ENCODE measurements at regions not wholly inside any gene's neighbourhood (a gene's known extent, or its start where the extent isn't known, plus 50 kb on each side); places are given as distances from the start of the nearest gene placed in this dataset.

DNA sequence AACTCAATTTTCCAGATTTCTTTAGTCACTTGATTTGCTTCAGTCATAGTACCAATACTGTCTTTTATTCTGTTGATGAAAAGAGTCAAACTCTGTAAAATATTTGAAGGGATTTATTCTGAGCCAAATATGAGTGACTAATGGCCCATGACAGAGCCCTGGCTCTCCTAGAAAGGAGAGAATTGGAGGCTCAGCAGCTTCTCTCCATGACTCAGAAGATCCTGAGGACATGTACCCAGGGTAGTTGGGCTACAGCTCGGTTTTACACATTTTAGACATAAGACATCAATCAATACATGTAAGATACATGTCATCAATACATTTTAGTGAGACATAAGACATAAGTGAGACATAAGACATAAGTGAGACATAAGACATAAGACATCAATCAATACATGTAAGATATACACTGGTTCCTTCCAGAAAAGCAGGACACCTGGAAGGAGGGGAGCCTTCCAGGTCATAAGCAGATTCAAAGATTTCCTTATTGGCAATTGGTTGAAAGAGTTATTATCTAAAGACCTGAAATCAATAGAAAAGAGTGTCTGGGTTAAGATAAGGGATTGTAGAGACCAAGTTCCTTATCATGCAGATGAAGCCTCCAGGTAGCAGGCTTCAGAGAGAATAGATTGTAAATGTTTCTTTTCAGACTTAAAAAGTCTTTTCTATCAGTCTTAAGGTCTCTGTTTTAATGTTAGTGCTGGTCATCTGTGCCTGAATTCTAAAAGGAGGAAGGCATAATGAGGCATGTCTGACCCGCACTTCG is 179.8 kb upstream of the RFC3 start:
- Histone ChIP-seq H3K4me1 (no peaks in the 10 kb centered on the region), H3K36me3 (ENCODE audit: control insufficient read depth, insufficient read depth, low read length) (no peaks in the 10 kb centered on the region), H3K79me2 (no peaks in the 10 kb centered on the region), H2AFZ (no peak overlapping the region), H3K4me3 (ENCODE audit: low read depth, low read length) (no peak overlapping the region), H3K27ac (no peak overlapping the region), H3K4me2 (ENCODE audit: low read length) (no peak overlapping the region), H3K9me3 (ENCODE audit: control insufficient read depth, low read length) (no peaks in the 10 kb centered on the region), H3K27me3 (ENCODE audit: control insufficient read depth, insufficient read depth, low read length) (no peaks in the 10 kb centered on the region), H3K9ac (no peak overlapping the region)
- TF ChIP-seq, protein P1, sequence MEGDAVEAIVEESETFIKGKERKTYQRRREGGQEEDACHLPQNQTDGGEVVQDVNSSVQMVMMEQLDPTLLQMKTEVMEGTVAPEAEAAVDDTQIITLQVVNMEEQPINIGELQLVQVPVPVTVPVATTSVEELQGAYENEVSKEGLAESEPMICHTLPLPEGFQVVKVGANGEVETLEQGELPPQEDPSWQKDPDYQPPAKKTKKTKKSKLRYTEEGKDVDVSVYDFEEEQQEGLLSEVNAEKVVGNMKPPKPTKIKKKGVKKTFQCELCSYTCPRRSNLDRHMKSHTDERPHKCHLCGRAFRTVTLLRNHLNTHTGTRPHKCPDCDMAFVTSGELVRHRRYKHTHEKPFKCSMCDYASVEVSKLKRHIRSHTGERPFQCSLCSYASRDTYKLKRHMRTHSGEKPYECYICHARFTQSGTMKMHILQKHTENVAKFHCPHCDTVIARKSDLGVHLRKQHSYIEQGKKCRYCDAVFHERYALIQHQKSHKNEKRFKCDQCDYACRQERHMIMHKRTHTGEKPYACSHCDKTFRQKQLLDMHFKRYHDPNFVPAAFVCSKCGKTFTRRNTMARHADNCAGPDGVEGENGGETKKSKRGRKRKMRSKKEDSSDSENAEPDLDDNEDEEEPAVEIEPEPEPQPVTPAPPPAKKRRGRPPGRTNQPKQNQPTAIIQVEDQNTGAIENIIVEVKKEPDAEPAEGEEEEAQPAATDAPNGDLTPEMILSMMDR (IDR thresholded peaks at IDR 0.05): no peak

DNA sequence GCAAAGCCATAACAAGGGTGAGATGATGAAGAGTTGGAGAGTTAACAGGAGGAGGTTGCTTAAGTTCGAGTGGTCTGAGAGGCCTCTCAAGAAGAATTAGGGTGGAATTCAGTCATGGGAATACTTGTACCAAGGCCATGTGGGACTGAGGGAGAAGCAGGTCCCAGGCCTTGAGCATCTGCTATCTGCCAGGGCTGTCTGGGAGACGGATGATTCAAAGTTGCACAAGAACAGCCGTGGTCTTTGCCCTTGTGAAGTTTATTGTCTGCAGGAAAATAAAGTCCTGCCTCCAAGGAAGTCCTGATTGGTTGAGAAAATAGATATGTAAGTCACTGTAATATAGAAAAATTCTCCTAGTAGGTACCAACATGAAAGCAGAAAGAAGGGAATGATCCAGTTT is 178.8 kb upstream of the RFC3 start:
- Histone ChIP-seq H3K79me2 (no peaks in the 10 kb centered on the region), H3K27me3 (ENCODE audit: control insufficient read depth, insufficient read depth, low read length) (no peaks in the 10 kb centered on the region), H3K27ac (no peak overlapping the region), H3K36me3 (ENCODE audit: control insufficient read depth, insufficient read depth, low read length) (no peaks in the 10 kb centered on the region), H3K4me1 (no peaks in the 10 kb centered on the region), H3K9ac (no peak overlapping the region), H3K9me3 (ENCODE audit: control insufficient read depth, low read length) (no peaks in the 10 kb centered on the region), H3K4me2 (ENCODE audit: low read length) (no peak overlapping the region), H3K4me3 (ENCODE audit: low read depth, low read length) (no peak overlapping the region), H2AFZ (no peak overlapping the region)
- TF ChIP-seq, protein P1 (IDR thresholded peaks at IDR 0.05): no peak

DNA sequence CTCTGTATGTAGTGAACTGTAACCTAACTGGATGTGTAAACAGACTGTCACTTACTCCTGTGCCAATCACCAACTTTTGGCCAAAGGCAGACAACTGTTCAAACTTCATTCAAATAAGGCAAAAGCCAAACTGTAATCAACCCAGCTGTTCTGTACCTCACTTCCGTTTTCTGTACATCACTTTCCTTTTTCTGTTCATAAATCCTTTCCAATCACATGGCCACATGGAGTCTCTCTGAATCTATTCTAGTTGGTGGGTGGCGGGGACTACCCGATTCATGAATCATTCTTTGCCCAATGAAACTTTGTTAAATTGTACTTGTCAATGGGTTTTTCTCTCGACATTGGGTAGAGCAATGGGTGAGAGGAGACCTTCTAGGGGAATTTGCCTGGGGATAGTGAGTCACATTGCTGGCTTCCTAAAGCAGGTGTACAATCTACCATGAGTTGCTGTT is 178.3 kb upstream of the RFC3 start:
- no peaks in the 10 kb centered on the region for H3K36me3 ChIP-seq (ENCODE audit: control insufficient read depth, insufficient read depth, low read length)
- no peak overlapping the region for H2AFZ ChIP-seq
- no peaks in the 10 kb centered on the region for H3K9me3 ChIP-seq (ENCODE audit: control insufficient read depth, low read length)
- H3K4me2 ChIP-seq (ENCODE audit: low read length): no peak overlapping the region
- no peak overlapping the region for H3K27ac ChIP-seq
- no peaks in the 10 kb centered on the region for H3K79me2 ChIP-seq
- TF ChIP-seq, protein P1 (IDR thresholded peaks at IDR 0.05): no peak
- no peak overlapping the region for H3K9ac ChIP-seq
- H3K4me3 ChIP-seq (ENCODE audit: low read depth, low read length): no peak overlapping the region
- H3K4me1 ChIP-seq: no peaks in the 10 kb centered on the region
- H3K27me3 ChIP-seq (ENCODE audit: control insufficient read depth, insufficient read depth, low read length): no peaks in the 10 kb centered on the region

DNA sequence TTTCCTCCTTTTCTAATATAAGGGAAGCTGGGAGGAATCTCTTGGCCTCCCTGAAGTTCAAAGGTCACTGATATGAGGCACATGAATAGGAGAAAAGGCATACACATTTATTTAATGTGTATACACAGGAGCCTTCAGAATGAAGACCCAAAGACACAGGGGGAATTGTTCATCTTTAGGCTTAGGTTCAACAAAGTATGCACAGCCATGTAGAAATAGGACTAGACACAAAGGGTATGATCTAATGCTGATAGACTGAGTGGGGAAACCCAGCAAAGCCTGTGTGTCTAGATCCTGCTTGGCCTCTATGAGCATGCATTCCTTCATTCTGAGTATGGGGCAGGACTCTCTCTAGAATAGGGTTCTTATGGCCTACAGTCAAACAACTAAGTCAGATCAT is 177.1 kb upstream of the RFC3 start:
- Histone ChIP-seq H2AFZ (no peak overlapping the region), H3K79me2 (no peaks in the 10 kb centered on the region), H3K4me3 (ENCODE audit: low read depth, low read length) (no peak overlapping the region), H3K9me3 (ENCODE audit: control insufficient read depth, low read length) (no peaks in the 10 kb centered on the region), H3K4me1 (no peaks in the 10 kb centered on the region), H3K4me2 (ENCODE audit: low read length) (no peak overlapping the region), H3K27me3 (ENCODE audit: control insufficient read depth, insufficient read depth, low read length) (no peaks in the 10 kb centered on the region), H3K27ac (no peak overlapping the region), H3K36me3 (ENCODE audit: control insufficient read depth, insufficient read depth, low read length) (no peaks in the 10 kb centered on the region), H3K9ac (no peak overlapping the region)
- TF ChIP-seq, protein P1 (IDR thresholded peaks at IDR 0.05): no peak

Measured in parathyroid adenoma (tissue), 2 donors.